Cerebellar nuclear complex (tissue), 1 donor: ENCODE measurements at regions not wholly inside any gene's neighbourhood (a gene's known extent, or its start where the extent isn't known, plus 50 kb on each side); places are given as distances from the start of the nearest gene placed in this dataset.
A peak's percentile ranks its signal among the peaks of the same experiment; 100 is the strongest.
"Not testable (repeated sequence)": the region's sequence is repeated elsewhere in the genome, so short reads cannot be mapped to it uniquely, and the experiment has no call there.

Experiments
- DNase-seq, 2 experiments: peaks; one replicate each; lab custom pipeline; 2025; lab: John Stamatoyannopoulos, UW

DNA sequence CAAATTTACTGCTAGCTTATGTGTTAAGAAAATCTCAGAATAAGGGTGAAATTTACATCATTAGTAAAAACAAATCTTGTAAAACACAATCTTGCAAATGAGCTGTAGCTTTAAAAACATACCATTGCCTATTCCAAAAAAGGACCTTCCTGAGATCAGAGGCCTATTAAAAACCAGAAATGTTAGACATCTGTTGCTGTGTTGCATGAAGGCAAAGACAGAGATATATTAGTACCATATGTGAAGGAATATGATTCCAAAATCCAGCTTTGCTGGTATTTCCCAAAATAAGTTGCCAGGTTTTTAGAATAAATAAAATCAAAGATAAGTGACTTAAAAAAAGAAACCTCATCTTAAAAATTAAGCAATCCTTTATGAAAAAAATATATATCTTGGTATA is 504.1 kb upstream of the CDIN1 start:
- no peak for DNase-seq

DNA sequence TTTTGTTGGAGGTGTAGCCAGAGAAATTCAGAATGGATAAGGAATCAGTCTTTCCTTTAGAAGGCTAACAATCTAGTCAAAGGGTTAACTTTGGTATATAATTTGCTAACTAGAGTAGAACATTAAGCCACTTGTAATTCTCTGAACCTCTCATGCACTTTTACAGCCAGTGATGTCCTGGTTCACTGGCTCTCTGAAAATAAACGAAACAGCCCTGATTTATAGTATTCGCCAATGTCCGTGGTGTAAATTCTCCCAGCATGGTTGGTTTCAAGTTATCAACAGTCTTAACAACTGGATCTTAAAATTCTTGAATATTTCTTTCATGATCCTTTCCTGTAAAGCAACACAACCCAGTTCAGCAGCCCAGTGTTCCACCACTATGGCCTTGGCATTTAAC is 500.4 kb upstream of the CDIN1 start:
- DNase-seq, result no peak

- DNase-seq, result no peak
Observed at GRCh38 chr15:36080759-36081158, 498.7 kb upstream of the CDIN1 start.

DNA sequence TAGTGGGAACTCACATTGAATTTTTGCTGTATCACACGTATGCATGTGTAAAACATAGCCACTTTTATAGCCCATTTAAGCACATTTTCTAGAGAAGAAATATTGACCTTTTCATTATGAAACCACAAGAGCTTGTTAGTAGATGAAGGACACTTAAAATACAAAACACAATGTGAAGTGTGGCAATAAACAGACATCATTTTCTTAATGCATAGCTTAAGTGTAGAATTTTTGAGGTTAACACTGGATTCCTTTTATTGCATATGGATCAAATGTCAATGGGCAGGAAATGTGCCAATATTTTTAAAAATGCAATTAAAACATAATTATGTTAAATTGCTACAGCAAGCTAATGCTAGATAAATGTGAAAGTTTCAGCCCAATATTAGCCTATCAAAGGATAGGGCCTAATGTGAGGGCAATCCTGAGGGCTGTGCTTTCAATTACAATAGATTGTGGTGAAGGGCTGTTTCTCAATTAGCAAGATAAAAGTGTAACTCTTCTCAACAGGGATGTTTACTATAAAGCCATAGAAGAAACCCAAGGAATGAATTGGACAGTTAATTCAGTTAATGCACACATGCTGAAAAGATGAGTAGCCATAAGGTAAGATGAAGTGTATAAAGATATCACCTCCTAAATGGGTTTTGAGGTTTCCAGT is 489.0 kb upstream of the CDIN1 start:
- no peak for DNase-seq

- peak in 1 of 2 experiments; percentile 42 for DNase-seq
Observed at GRCh38 chr15:36106640-36107335, 472.6 kb upstream of the CDIN1 start.

DNA sequence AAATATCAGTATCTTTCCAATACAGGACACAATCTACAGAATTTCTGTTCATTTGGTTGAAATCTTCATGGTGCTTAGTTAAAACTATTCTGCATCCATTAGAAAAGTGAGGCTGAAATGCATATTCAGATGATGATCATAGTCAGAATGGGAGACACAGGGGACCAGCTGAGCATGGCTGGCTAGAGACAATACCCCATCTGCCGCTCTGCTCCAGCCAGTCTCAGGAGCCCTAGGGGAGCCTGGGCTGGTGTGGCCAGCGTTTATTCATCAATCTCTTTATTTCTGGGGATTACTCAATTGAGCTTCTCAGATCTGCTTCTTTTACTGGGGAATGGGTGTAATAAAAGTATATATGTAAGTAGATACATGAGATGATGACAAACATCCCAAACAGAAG is 470.9 kb upstream of the CDIN1 start:
- DNase-seq, result no peak

- DNase-seq, result no peak
Observed at GRCh38 chr15:36109943-36110658, 469.3 kb upstream of the CDIN1 start.

DNA sequence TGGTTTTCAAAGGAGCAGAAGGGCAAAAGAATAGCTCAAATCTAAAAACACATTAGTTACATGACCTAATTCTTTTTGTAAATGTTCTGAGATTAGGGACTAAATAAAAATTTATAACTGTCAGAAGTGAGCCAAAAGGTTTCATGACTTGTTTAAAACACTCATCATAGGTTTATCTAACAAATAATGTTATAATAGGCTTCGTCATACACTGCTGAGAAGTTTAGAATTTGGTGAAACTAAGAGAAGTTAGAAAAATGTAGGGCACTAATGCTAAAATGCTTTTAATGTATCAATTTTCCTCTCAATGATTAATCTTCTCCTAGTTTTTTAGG is 468.8 kb upstream of the CDIN1 start:
- no peak for DNase-seq

DNA sequence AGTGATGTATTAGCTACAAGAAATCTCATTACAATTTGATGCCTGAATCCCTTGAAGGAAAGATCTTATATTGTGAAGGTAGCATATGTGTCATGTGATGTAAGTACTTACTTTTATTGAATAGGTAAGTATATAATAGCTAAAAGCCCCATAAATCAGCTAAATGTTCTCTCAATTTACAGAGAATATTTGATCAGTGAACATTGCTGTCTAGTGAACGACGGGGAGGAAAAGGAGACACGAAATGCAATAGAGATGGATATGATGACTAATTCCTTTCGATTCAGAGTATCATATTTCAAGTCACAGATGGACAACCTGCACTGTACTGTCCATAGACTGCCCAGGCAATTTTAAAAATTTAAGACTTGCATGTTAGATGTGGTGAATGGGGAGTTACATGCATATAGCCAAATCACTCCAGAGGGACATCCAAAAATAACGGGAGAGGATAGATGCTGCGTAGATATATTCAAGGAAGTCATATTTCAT is 462.1 kb upstream of the CDIN1 start:
- DNase-seq, result no peak

GRCh38 chr15:36126194-36126593 is 453.2 kb upstream of the CDIN1 start:
- no peak for DNase-seq

DNA sequence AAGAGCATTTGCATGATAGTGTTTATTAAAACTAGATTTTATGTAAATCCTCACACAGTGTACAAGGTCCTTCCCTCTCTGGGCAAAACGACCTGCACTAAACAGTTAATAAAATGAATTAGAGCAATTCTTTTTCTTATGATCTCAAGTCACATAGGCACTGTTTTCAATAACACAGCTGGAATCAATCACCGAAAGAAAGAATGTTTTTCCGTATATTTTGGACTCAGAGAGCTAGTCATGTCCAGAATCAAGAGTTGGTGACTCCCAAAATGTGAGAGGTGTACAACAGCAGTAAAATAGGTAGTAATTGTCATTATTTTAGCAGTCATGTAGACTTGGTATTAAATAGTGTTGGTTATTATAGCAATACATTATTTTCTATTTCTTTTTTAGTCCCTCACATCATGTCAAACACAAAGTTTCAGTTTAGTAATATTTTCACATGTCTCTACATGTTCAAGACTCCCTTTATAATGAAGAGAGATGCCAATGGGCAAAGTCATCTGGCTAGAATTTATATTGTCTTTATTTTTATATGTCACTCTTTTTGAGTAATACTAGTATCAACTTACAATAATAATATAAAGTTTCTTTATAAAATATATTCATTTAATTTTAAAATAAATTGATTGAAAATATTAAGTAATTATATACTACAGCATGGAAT is 448.6 kb upstream of the CDIN1 start:
- DNase-seq, result no peak

DNA sequence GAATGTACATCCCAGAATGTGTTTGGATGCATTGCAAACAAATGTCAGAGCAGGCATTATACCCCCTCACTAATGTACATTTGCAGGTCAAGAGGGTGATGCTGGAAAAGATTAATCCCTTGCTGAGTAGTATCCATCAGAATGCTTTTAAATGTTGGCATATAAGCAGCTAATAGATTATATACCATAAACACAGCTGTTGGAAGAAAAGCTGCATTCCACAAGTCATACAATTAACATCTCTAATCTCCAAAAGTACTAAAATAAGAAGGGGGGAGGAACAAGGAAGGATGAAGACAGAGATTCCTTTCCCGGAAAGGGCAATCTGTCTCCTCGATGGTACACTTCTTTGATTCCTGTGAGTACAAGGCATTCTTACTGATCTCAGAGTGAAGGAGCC is 445.7 kb upstream of the CDIN1 start:
- DNase-seq, result no peak

DNA sequence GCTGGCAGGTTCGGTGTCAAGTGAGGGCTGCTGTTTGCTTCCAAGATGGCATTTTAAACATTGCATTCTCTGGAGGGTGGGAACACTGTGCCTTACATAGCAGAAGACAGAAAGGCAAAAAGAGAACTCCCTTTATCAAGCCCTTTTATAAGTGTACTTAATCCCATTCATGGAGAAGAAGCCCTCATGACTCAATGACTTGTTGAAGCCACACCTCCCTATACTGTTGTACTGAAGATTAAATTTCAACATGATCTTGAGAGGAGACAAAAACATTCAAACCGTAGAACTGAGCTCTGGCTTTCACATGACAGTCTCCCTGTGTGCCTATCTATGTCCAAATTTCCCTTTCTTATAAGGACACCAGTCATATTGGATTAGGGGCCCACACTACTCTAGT is 443.4 kb upstream of the CDIN1 start:
- DNase-seq, result no peak

- no peak for DNase-seq
Observed at GRCh38 chr15:36152936-36153335, 426.5 kb upstream of the CDIN1 start.

DNA sequence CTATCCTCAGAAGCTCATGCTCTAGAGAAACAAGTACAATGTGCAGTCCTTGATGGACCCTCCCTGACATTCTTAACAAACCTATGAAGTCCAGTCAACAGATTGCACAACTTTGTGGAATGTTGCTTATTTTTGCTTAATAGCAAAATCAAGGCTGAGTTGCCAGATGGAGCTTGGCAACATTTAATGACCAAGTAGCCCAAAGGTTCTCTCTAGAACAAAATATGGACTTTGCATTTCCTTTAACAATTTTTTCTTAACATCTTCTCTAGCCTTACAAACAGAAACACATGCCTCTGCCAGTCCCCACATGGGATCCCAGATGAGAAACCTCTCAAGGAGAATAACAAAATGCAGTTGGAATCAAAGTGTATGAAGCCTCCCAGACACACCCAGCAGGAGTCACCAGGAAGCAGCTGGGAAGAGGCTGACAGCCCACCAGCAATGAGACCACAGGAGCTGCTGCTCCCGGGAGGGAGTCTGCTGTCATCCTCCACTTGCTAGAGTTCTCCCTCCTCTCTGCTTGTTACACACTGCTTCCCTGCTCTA is 422.5 kb upstream of the CDIN1 start:
- no peak for DNase-seq

DNA sequence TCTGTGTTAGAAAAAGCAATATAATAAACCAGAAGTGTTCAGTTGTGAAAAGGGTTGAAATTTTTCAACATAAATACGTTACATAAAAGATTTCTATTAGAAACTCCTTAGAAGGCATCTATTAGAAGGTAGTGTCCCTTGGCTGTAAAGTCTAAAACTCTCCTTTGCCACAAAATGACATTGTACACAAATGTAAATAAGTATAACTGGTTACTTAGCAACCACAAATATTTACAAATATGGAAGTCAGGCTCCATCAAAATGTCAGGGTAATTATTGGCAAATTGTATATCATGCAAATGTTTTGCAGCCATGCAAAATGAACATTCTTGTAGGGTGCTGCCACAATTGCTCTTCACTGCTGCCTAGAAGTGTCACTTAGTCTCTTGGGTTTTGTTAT is 419.1 kb upstream of the CDIN1 start:
- no peak for DNase-seq

GRCh38 chr15:36161108-36161507 is 418.3 kb upstream of the CDIN1 start:
- no peak for DNase-seq

- no peak for DNase-seq
Observed at GRCh38 chr15:36161771-36162212, 417.6 kb upstream of the CDIN1 start.

DNA sequence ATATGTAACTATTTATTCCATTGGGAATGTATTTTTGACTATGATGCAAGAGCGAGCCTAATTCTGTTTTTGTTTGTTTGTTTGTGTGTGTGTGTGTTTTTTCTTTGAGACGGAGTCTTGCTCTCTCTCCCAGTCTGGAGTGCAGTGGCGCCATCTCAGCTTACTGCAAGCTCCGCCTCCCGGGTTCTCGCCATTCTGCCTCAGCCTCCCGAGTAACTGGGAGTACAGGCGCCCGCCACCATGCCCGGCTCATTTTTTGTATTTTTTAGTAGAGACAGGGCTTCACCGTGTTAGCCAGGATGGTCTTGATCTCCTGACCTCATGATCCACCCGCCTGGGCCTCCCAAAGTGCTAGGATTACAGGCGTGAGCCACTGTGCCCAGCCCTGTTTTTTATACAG is 415.4 kb upstream of the CDIN1 start:
- not testable (repeated sequence) for DNase-seq

- DNase-seq, result no peak
Observed at GRCh38 chr15:36172955-36173354, 406.5 kb upstream of the CDIN1 start.

DNA sequence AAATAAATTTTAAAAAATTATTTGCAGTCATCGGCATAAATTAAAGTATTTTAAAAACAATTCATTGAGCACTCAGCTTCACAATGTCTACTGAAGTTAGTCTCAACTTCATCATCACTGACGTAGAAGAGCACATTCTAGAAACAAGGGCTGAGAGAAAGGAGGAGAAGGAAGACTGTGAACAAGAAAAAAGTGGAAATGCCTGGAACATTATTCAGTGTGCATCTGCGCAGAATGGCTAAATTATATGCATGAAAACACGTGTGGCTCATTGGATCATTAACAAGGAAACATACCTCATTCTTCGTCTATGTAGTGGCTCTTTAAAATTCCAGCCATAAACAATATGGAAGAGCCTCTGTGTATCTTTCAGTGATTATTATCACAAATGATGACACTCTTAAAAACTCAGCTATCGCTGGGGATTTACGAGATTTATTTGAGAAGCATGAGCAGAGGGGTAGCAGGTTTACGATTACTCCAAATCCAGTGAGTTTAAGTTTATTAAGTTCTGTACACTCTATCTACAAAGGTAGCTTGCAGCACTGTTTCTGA is 404.2 kb upstream of the CDIN1 start:
- no peak for DNase-seq

DNA sequence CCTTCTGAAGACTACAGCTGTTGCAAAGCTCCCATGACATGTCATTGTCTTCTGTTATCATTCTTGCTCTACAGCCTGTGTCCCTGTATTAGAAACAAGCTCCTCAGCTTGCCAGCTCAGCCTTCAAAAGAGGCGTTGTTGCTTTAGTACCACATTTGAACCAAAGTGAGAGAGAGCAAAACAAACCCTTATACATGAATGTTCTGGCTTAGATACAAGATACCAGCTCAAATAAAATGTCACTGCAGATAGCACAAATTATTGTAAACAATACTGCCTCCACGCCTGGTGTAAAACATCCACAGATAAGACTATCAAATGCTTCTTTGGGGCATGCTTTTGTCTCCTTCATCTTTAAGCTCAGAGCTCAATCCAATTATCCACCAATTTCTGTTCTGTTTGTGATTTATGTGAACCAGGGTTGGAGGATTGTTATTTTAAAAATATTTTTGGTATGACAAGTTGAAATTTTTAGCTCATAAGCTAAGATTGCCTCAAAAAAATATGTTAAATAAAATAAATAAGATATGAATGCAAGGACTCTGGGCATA is 403.6 kb upstream of the CDIN1 start:
- DNase-seq, result no peak
